Loucy (cell line): ENCODE measurements at regions not wholly inside any gene's neighbourhood (a gene's known extent, or its start where the extent isn't known, plus 50 kb on each side); places are given as distances from the start of the nearest gene placed in this dataset.

Source experiments
- EZH2phosphoT487 ChIP-seq: fragments of 200-600 bp; IDR thresholded peaks from 2 replicates; pipeline ENCODE4 v1.6.1; 2018; ENCODE audit warnings: antibody characterized with exemption, mild to moderate bottlenecking, moderate library complexity, borderline replicate concordance
- TF ChIP-seq, protein P1 (sequence below): fragments of 200-600 bp; sonication (generic); conservative IDR thresholded peaks from 2 replicates; pipeline ENCODE4 v1.5.1; 2014; ENCODE audit warnings: mild to moderate bottlenecking, antibody characterized with exemption, low read length

GRCh38 chr3:22007368-22007767 lies 256.4 kb upstream of the ZNF385D start:
- TF ChIP-seq, protein P1, sequence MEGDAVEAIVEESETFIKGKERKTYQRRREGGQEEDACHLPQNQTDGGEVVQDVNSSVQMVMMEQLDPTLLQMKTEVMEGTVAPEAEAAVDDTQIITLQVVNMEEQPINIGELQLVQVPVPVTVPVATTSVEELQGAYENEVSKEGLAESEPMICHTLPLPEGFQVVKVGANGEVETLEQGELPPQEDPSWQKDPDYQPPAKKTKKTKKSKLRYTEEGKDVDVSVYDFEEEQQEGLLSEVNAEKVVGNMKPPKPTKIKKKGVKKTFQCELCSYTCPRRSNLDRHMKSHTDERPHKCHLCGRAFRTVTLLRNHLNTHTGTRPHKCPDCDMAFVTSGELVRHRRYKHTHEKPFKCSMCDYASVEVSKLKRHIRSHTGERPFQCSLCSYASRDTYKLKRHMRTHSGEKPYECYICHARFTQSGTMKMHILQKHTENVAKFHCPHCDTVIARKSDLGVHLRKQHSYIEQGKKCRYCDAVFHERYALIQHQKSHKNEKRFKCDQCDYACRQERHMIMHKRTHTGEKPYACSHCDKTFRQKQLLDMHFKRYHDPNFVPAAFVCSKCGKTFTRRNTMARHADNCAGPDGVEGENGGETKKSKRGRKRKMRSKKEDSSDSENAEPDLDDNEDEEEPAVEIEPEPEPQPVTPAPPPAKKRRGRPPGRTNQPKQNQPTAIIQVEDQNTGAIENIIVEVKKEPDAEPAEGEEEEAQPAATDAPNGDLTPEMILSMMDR = no peak
- no peak for TF ChIP-seq EZH2phosphoT487
